NT2/D1 (cell line): ENCODE measurements at regions not wholly inside any gene's neighbourhood (a gene's known extent, or its start where the extent isn't known, plus 50 kb on each side); places are given as distances from the start of the nearest gene placed in this dataset.

Experiments used
- DNase-seq: peaks from one replicate; pipeline ENCODE4 v3.0.0-alpha.2; 2011; ENCODE audit warnings: low read depth, low spot score
- H3K27me3 ChIP-seq: 2 replicates; pipeline ENCODE4 v1.6.0; 2011; ENCODE audit warnings: mild to moderate bottlenecking; ENCODE audit not compliant: insufficient read length, insufficient read depth
- H3K36me3 ChIP-seq: 2 replicates; pipeline ENCODE4 v1.6.1; 2011; ENCODE audit warnings: mild to moderate bottlenecking, low read length, mixed read lengths; ENCODE audit not compliant: insufficient read depth, insufficient read length
- H3K4me1 ChIP-seq: 2 replicates; pipeline ENCODE4 v1.5.1; 2011; ENCODE audit not compliant: insufficient read depth, insufficient read length
- H3K4me3 ChIP-seq: 2 replicates; pipeline ENCODE4 v1.5.1; 2011; ENCODE audit warnings: low read depth; ENCODE audit not compliant: insufficient read length
- H3K9ac ChIP-seq: 2 replicates; pipeline ENCODE4 v1.6.0; 2011; ENCODE audit warnings: low read depth; ENCODE audit not compliant: insufficient read length
- H3K9me3 ChIP-seq: 2 replicates; pipeline ENCODE4 v1.5.1; 2011; ENCODE audit warnings: mild to moderate bottlenecking, low read length; ENCODE audit not compliant: insufficient read depth
- SUZ12 ChIP-seq: IDR thresholded peaks from 2 replicates; pipeline ENCODE4 v1.6.1; 2011; ENCODE audit not compliant: insufficient read length, insufficient read depth; ENCODE audit errors: extremely low read depth
- YY1 ChIP-seq: IDR thresholded peaks from 2 replicates; pipeline ENCODE4 v1.6.1; 2011; ENCODE audit not compliant: insufficient read length, insufficient read depth
- ZNF274 ChIP-seq: IDR thresholded peaks from 2 replicates; pipeline ENCODE4 v1.6.1; 2011; ENCODE audit warnings: mild to moderate bottlenecking, low read depth, low read length

DNA sequence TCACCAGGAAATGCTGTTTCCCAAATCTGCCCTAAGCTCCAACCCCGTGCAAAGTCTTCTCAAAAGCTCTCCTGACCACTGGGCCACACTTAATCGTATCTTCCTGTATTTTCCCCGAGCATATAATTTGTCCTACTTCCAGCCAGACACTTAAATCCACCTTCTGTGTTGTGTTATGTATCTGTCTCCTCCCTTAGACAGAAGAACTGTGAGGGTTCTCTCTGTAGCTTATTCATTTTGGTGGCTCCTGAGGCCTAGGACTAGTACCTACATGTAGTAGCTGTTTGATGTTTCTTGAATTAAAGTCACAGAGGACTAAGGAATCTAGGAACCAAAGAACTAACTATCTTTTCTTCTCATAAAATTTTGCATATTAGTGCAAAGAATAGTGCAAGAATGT is 292.6 kb downstream of the ALDH8A1 start:
- Histone ChIP-seq H3K4me1 (no peaks in the 10 kb centered on the region), H3K27me3 (no peaks in the 10 kb centered on the region), H3K36me3 (no peaks in the 10 kb centered on the region), H3K9me3 (no peaks in the 10 kb centered on the region), H3K4me3 (no peak overlapping the region), H3K9ac (no peak overlapping the region)
- DNase-seq = no peak
- TF ChIP-seq ZNF274 (no peak), SUZ12 (no peak), YY1 (no peak)

DNA sequence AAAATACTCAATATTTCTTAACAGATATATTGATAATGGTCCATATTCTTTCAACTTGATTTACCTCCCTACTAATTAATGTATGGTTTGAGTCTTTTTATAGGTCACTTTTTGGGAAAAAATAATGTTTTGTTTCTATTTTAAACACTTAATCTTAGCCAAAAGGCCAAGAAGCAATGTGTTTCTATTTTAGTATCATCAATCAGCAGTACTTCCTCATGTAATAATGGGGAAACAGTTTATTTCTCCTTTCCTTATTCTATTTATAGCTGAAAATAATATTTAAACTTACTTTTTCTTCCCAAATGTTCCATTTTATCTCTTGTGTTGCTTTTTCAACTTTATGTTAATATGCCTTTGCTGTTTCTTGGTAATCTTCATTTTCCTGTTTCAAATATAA is 295.1 kb downstream of the ALDH8A1 start:
- H3K36me3 ChIP-seq = no peaks in the 10 kb centered on the region
- no peak for DNase-seq
- no peak overlapping the region for H3K4me3 ChIP-seq
- no peaks in the 10 kb centered on the region for H3K27me3 ChIP-seq
- TF ChIP-seq YY1 (no peak), ZNF274 (no peak), SUZ12 (no peak)
- H3K9ac ChIP-seq = no peak overlapping the region
- no peaks in the 10 kb centered on the region for H3K4me1 ChIP-seq
- H3K9me3 ChIP-seq = no peaks in the 10 kb centered on the region

DNA sequence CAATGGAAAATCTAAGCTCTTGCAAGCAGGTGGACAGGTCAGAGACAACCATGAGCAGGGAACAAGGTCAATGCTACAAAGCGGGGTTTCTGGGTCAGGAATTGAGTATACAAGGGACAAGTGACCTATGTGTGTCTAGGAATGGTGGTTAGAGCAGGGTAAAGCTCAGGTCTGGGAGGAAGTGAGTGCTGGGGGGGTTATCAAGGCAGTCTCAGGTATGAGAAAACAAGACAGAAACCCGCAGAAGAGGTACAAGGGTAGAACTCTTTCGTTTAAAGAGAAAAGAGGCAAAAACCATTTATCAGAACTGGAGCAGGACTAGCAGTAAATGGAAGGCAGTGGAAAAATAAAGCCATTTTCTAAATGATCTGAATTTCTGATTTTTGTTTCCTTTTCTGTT is 298.4 kb downstream of the ALDH8A1 start:
- Histone ChIP-seq H3K36me3 (no peaks in the 10 kb centered on the region), H3K9me3 (no peaks in the 10 kb centered on the region), H3K4me1 (no peaks in the 10 kb centered on the region), H3K9ac (no peak overlapping the region), H3K4me3 (no peak overlapping the region), H3K27me3 (no peaks in the 10 kb centered on the region)
- TF ChIP-seq YY1 = no peak
- TF ChIP-seq SUZ12 = no peak
- no peak for TF ChIP-seq ZNF274
- no peak for DNase-seq

DNA sequence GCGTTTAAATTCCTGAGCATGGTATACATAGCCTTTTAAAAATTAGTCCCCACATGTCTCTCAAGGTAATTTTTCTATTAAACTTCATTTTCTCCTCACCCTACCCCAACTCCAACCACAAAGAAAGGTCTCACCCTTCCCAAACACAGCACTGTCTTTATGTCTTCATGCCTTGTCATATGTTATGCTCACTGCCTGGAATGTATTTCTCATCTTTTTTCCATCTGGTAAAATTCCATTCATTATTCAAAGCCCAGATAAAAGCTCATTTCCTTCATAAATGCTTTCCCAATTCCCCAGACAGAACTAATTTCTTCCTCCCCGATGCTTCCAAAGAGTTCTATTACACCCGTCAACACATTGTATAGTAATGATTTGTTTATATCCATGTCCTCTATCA is 302.0 kb downstream of the ALDH8A1 start:
- no peaks in the 10 kb centered on the region for H3K9me3 ChIP-seq
- H3K27me3 ChIP-seq = no peaks in the 10 kb centered on the region
- no peaks in the 10 kb centered on the region for H3K36me3 ChIP-seq
- no peak overlapping the region for H3K9ac ChIP-seq
- no peak overlapping the region for H3K4me3 ChIP-seq
- TF ChIP-seq YY1 (no peak), ZNF274 (no peak), SUZ12 (no peak)
- H3K4me1 ChIP-seq = no peaks in the 10 kb centered on the region
- DNase-seq = no peak

DNA sequence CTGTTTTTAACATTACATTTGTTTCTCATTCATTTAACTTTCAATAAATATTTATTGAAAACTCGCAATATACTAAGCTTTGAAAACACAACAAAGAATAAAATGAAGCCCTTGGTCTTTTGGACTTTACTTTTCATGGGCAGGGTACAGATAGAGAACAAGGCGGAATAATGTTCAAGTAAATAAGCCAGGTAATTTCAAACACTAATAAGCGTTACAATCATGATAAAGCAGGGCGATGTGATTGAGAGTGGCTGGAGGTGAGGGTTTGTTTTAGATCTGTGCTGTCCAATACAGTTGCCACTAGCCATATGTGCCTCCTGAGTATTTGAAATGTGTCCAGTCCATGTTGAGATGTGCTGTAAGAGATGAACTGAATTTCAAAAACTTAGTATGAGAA is 307.1 kb downstream of the ALDH8A1 start:
- Histone ChIP-seq H3K4me1 (no peaks in the 10 kb centered on the region), H3K9me3 (no peaks in the 10 kb centered on the region), H3K27me3 (no peaks in the 10 kb centered on the region), H3K9ac (no peak overlapping the region), H3K4me3 (no peak overlapping the region), H3K36me3 (no peaks in the 10 kb centered on the region)
- DNase-seq = no peak
- TF ChIP-seq YY1 (no peak), SUZ12 (no peak)

DNA sequence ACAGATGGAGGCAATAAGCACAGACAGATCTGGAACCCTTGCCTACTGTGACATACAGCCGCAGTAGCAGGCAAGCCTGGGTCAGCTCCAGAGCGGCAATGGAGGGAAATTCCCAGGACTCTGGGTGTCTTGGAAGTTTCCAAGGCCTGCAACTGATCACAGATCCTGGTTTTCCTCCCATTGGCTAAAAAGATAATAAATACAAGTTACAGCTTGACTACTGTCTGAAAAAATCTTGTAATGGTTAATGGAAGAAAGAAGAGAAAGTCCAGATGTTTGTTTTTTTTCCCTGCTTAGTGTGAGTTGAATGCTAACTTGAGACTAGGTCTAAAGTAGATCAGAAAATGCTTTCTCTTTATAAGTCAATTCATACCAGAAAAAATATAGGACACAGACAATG is 307.6 kb downstream of the ALDH8A1 start:
- Histone ChIP-seq H3K36me3 (no peaks in the 10 kb centered on the region), H3K9me3 (no peaks in the 10 kb centered on the region), H3K4me1 (no peaks in the 10 kb centered on the region), H3K4me3 (no peak overlapping the region), H3K9ac (no peak overlapping the region), H3K27me3 (no peaks in the 10 kb centered on the region)
- TF ChIP-seq SUZ12 (no peak), YY1 (no peak), ZNF274 (no peak)
- no peak for DNase-seq

DNA sequence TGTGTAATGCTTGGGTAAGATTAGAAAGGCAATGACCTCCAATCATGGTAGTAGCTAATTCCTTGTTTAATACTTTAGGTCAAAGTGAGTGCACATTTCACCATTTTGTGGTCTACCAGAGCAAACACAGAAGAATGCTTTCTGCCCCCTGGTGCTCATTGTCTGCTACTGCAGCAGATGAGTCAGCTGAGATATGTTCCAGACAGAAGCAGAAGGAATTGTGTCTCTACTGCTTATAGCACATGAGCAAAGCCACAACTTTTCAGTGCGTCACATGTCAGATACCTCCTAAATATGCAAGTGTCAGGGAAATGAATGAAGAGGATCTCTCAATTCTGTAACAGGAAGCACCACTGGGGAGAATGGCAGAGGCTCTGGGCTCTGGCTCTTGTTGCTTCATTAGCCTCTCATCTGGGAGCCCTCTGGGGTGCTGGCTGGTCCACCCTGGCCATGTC is 308.9 kb downstream of the ALDH8A1 start:
- Histone ChIP-seq H3K9ac (no peak overlapping the region), H3K27me3 (no peaks in the 10 kb centered on the region), H3K9me3 (no peaks in the 10 kb centered on the region), H3K4me3 (no peak overlapping the region), H3K4me1 (no peaks in the 10 kb centered on the region), H3K36me3 (no peaks in the 10 kb centered on the region)
- DNase-seq = no peak
- TF ChIP-seq YY1 (no peak), ZNF274 (no peak), SUZ12 (no peak)

DNA sequence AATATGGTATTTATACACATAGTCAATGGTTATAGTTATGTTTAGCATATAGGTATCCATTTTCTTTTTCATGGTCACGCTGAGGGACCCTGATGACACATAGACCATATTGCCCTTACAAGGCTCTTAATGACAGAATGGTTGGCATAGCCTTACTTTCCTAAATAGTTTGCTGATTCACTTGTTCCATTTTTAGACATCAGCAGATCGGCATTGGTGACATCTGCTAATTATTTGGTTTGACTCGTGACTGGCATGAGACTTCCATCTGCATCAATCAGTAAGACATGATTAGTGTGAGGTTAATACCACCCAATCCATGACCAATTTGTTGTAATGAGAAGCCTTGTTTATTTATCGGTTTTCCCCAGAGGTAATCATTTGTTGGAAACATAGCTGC is 309.7 kb downstream of the ALDH8A1 start:
- no peaks in the 10 kb centered on the region for H3K4me1 ChIP-seq
- H3K9me3 ChIP-seq = no peaks in the 10 kb centered on the region

More for the DNA sequence above, 309.7 kb downstream of the ALDH8A1 start:
- DNase-seq = no peak
- Histone ChIP-seq H3K9ac (no peak overlapping the region), H3K36me3 (no peaks in the 10 kb centered on the region), H3K27me3 (no peaks in the 10 kb centered on the region), H3K4me3 (no peak overlapping the region)
- TF ChIP-seq SUZ12 = no peak
- no peak for TF ChIP-seq ZNF274
- TF ChIP-seq YY1 = no peak
